GM19035 (cell line): ENCODE measurements at regions not wholly inside any gene's neighbourhood (a gene's known extent, or its start where the extent isn't known, plus 50 kb on each side); places are given as distances from the start of the nearest gene placed in this dataset.

Source experiments
- ATAC-seq: cut with Tn5 transposase; IDR thresholded peaks from one replicate; pipeline ENCODE4 v1.9.1; 2021; ENCODE audit not compliant: unreplicated experiment

DNA sequence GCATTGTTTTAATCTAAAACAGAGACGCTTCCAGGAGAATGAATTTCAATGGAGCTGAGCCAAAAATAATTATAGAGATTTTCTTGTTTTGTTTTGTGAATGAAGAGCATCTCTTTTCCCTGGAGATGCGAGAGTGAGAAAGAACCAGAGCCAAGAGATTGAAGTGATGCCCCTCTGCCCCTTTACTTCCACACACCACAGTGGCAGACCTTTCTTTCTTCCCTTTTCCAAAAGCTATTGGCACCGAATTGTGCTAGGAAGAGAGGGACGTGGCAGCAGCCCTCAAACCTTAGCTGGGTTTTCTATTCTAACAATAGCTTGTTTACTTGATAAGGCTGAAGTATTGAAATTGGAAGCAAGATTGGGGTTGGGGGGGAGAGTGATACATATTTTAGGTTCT lies 133.0 kb upstream of the TMEM161B start:
- ATAC-seq = no peak

DNA sequence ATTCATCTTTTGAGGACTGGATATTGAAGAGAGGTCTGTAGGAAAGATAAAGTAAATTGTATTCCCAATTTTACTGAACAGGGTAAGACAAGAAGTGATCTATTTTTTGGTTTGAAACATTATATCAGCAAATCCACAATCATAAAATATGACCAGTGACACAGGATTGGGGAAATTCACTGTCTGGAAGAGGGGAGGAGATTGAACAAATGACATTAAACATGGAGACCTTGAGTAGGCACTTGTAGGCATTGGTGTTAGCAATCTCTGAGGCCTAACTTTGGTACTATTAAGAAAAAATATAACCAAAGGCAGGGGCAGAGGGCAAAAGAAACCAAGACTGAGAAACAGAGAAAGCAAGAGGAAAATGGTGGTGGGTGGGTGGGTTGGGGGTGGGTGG lies 132.6 kb upstream of the TMEM161B start:
- no peak for ATAC-seq

DNA sequence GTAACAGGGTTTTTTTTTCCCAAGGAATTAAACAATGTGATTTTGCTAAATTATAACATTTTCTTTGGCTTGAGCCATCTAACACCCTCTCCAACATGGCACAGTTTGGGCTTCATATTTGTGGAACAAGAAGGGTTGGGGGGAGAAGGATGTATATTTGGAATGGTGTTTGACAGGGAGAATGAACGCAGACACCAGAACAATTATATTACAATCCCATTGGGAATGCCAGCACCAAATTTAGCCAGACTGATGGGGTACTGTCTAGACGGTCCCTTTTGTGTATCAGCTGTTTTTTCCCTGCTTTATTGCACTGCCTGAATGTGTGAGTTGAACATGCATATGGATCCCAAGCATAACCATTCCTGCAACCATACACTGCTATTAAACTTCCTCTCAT lies 130.9 kb upstream of the TMEM161B start:
- no peak for ATAC-seq

DNA sequence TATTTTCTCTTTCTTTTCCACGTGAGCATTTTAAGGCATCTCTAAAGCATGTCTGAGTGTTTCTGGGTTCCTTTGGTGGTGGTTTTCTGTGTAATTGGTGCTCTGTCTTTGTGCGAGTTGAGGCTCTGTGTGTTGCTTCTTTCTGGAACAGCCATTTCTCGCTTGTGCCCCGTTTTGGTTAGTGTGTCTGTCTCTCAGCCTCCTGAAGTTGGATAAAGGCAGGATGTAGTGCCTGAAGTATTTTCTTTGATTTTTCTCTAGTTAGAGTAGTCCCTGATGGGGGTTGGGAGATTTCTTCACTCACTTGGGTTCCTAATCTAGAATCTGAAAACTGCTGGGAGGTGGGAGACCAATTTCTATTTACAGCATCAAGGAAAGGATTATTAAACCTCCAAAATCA lies 129.7 kb upstream of the TMEM161B start:
- no peak for ATAC-seq

DNA sequence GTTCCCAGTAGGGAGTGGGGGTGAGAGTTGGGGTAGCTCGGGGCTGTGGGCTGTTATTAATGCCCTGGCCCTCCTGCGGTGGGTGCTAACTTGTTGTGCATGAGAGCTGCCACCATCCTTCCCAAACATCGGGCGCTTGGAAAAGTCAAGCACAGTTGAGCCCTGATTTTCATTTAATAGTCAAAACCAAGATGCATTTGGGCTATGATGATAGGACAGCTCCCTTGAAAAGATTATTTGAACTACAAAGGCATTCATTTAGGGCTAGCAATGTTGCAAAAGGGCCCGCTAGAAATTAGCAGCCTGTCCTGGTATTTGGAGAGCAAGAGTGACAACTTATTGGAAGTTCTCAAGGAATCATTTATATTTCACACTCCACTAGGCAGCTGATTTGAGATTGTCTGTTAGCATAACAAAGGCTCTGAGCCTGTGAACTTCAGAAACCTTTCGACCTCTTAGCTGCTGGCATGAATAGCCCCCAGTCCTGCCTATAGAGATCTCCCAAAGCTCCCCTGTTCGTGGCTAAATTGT lies 128.2 kb upstream of the TMEM161B start:
- no peak for ATAC-seq

DNA sequence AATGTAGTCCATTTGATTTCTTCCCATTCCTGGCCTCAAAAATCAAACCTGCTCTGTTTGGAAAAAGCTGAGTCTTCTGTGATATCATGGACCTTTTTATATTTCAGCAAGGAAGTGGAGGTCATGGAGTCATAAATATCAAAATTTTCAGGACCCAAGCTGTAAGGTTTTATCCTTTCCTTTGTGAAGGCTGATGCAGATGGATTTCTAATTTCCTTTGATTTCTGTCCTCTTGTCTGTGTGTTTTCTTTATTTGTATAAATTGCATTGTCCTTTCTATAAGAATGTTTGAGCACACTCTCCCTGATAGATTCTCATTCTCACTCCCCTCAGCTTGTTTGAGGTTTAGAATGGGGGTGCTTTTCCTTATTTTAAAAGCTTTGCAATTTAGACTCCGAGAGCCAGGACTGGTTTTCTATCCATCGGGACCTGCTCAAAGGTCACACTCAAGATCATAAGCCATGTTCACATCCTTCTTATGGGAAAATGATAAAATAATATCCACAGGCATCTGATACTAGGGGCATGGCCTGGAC lies 127.4 kb upstream of the TMEM161B start:
- ATAC-seq = no peak

DNA sequence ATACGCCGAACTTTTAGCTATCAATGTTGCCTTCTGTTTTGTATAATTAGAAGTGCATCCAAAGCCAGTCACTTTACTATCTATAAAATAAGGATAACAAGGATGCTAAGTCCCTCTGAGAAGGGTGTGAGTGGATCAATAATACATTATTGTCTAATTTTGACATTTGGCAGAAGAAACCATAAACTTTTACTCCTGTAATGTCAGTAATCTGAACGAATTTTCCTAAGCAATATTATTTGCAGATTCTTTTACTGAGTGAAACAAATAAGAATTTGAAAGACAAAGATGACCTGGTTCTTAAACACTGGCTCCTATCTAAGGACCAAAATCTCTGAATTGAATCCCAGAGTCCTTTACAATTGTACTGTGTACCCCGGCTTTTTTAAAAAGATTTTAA lies 126.6 kb upstream of the TMEM161B start:
- ATAC-seq = no peak

DNA sequence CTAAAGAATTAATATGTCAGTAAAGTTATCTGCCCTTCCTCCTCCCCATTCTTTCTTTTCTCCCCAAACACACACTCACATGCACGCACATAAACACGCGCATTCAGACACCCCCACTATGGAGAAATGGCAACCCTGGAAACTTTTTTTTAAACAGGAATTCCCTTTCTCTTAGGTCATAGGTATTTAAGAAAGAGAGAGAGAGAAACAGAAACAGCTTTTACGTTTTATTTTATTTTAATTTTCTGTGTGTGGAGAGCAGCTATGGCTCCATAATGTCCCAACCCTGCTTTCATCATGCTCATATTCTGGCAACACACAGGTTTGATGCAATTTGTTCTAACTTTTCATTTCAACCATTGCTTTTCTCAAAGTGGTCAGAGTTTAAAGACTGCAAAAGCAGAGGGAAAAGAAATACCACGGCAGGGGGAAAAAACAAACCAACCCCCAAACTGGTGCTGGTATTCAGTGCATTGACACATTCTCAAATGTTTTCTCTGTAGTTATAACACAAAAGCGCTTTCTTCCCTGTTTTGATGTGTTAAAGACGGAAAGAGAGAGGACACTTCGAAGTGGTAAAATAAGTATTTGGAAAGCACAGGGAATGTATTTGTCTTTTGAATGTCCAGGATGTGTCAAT lies 126.0 kb upstream of the TMEM161B start:
- no peak for ATAC-seq

DNA sequence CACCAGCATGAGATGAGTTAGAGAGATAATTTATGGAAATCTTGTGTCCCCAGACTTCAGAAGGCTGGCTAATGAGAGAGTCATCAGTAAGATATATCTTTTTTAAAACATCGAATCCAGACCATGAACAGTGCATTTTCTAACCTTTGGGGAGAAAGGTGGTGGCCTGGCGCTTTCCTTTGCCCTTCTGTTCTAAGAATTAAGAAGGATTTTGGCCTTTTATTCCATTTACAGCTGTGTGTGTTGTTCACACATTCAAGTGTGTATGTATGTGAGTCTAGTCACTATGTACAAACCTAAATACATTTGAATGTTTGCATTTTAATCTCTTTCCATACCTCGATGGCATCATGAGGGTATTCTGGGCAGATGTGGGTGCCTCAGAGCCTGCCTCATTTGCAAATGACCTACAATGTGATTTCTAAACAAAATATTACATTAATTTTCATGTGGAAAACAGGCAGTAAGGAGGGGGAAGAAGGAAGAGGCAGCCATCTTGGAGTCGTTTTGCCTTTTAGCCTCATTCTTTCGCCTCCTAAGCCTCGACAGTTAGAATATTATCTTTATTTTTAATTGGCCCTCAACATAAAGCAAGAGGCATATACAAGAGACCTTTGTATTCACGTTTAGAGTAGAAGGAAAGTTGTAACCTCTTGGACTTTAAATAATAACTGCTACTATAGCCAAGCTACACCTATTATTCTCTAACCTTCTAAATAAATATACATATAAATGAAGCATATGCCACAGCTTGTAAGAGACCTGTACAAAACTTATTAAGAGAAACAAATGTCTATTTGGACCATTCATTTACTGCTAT lies 125.3 kb upstream of the TMEM161B start:
- ATAC-seq = no peak

DNA sequence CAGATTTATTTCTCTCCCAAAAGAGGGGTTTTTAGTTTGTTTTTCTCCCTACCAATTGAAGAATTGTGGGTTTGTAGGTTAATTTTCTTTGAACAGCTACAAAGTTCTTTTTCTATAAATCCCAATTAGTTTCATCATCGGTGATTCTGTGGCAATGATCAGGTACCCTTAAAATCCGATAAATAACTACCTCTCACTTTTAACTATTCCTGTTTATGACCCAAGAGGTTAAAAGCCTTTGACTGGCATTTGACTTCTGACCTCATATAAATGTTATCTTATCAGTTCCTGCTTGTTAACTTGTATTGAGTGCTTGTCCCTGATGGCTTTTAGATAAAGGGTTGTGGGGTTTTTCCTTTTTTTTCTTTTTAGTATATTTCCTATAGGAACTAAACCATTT lies 124.4 kb upstream of the TMEM161B start:
- no peak for ATAC-seq

DNA sequence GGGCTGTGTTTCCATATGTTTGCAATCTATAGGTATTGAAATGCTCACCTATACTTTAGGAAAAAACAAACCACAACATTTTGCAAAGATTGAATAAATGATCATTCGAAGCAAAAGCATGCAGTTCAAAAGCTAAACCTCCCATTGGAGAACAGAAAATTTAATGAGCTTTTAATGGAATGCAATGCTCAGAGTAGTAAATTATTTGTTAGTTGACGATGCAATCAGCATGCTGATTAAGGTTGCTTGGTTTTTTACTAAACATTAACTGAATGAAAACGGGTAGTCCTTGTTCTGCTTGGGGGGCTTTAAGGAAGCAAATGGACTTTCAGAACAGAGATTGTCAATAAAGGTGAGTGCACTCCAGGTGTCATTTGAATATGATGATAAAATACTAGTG lies 123.3 kb upstream of the TMEM161B start:
- no peak for ATAC-seq

DNA sequence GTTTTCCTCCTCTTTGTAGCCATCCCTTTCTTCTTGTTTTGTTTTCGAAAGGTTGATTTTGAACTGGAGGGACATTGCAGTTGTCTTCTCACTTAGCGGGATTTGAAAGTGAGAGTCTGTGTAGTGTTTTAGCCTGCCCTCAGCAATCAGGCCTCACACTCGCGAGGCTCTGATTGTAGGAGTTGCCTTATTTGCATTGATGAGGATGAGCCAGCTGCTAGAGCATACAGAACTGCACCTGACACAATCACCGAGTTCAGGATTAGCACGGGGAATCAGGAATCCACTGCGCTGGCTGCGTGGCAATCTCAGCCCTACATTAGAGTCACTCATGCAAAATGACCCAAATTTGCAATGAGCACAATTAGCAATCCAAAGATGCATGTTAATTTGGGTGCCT lies 122.5 kb upstream of the TMEM161B start:
- no peak for ATAC-seq

DNA sequence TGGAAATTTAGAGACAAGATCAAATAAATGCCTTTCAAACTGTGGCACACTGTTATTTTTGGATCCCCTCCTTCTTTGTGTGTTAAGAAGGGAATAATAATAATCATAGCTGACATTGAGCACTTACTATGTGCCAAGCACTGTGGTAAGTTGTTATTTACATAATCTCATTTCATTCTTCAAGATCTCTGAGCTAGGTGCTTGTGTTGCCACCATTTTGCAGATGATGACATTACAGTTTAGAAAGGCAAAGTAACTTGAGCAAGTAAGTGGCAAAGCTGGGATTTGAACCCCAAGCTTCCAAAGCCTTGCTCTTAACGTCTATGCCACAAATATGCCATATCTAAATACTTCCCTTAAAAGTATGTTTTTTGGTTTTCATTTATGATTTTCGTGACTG lies 121.8 kb upstream of the TMEM161B start:
- ATAC-seq = no peak

DNA sequence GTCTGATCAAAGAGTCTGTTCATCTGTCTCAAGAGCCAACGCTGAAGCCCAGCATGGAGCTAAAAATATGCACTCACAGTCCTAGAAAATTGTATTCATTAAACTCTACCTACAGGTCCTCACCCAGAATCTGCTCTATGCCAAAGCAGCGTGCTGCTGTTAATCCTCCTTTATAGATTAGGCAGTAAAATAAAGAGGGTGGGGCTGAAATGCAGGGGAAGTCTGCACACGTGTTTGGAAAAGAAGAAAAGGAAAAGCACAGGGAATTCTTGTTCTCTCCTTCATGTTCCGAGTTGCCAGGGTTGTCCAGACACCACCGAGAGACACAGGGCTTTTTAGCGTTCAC lies 121.4 kb upstream of the TMEM161B start:
- ATAC-seq = no peak

DNA sequence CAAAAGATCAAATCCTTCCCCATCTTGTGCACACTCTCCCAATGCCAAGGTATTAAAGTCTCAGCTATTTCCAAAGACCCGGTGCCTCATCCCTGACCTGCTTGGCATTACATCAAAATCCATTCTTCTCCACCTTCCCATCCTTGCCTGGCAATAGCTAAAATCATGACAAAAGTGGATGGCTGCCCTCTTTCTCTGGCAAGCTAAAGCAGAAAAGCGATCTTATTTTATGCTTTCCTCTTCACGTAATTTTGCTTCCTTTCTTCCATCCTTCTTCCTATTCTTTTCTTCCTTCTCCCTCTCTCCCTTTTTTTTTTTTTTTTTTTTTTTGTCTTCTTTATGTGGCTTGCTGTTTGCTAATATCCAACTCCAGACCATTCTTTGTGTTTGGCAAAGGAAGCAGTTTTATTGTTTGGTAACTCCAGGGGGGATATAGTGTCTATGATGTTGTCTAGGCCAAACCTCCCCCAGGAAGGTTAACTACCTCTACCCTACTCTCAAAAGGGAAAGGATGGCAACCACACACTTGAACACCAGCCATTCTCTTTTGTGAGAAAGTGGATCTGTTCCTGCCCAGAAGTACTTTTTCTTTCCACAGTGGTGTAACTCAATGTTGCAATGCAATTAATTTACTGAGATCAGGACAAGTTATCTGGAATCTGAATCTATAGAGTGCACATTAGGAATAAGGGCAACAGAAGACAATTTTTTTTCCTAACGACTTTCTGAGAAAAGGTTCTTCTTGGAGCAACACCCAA lies 120.9 kb upstream of the TMEM161B start:
- ATAC-seq = no peak

DNA sequence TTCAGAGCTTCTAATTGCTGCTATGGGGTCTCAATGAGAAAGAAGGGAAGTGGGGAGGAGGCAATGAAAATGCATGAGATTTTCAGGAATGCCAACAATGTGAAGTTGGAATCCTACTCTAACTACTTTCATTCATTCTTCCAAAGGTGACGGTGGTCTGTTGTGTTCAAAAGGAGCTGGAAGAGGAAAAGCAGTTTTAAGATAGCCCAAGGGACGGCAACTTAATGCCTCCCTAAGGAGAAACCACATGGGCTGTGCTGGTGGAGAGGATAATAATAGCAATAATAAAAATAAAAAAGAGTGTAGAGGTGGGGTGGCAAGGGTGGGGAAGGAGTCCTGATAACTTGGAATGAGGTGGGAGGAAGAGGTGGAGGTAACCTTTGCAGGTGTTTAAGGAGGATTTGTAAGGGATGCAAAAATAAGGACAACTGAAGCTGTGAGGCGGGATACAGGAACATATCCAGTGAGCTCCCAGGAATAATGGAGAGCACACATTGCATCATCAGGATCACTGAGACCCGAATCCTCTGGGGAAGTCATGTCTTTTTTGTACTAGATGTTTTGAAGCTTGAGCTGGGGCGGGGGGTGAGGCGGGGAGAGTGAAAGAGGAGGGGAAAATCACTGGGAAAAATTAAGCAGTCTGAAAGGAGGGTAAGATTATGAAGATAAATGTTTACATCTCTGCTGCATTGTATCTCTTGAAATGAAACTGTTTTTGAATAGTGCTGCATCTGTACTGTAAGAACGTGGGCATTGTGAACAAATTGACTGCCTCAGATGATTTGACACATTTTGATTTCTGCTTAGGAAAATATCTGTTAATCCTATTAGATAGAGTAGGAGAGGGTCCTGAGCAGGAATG lies 120.1 kb upstream of the TMEM161B start:
- no peak for ATAC-seq

DNA sequence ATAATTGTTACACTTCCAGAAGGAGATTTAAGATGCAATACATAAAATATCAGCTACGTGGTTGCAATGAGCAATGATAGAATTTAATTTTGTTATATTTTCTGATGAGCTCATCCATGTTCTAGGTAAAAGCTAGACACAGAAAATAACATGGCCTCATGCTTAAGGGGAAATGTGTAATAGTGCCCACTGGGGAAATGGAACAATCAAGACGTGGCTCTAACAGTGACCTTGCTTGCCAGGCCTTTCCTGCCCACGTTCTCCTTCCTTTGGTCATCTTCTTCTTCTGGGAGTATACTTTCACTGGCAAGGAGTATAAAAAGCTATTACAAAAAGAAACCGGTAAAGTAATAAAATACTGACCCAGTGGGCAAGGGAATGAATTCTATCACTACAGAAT lies 116.2 kb upstream of the TMEM161B start:
- no peak for ATAC-seq

DNA sequence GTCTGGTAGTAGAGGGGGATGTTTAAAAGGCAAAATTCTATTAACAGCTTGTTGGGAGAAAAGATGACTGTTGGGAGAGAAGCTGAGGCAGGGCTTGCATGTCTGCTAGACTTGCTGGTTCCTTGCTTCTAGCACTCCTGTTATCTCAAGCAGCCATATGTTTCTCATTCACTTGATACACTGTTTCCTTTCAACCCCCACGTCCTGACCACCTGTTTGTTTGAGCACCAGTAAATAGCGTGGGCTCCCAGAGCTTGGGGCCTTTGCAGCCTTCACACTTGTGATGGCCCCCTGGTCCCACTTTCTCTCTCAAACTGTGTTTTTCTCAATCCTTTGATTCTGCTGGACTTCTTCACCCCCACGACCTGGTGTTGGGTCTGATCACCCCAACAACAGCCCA lies 111.7 kb upstream of the TMEM161B start:
- no peak for ATAC-seq

DNA sequence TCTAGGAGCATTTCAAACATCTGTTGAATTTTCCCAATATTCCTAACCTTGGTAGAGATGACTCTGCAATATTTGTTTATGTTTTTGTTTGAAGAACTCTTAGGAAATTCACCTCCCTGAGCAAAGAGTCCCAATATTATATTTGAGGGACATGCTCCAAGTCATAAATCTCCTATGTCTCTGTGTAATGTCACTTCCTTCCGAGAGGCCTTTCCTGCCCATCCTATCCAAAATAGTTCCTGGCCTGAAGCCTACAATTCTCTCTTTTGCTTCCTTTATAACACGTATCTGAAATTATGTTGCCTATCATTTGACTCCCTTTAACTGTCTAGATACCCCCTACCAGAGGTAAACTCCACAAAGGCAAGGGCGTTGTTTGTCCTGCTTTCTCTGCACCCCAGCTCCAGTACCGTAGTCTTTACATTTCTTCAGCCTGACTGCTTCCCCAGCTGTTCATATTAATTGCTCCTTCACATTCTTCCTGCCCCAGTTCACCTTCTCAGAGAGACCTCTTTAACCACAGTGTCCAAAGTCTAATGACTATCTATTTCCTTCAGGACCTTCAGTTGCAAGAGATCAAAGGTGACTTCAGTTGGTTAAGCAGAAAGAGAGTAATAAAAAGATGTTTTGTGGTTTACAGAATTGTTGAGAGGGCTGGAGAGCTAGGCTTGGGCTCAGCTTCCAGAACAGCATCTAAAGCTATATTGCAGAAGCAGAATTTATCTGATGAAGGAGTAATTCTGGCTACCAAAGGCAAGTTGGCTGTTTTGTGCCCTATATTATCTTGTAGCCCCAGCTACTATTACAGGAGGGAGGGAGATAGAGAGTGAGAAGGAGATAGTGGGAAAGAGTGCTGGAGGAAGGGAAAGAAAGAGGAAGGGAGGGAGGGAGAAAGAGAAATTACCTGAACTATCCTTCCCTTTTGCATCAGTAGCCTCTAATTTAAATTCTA lies 109.3 kb upstream of the TMEM161B start:
- ATAC-seq = no peak

DNA sequence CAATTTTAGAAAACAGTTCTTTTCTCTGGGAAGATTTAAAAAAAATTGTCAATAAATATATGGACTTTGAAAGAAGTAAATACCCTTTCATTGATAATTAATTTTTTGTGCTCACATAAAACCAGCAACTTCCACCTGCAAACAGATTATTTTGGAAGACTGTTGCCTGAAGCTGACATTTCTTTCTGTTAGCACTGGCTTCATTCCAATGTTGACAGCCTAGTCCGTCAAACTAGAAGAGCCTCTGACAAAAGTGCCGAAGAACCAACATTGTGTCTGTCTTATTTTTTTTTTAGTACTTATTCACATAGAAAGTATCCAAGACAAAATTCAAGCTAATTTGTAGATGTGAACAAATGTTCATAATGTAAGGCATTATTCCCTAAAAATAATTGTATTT lies 108.6 kb upstream of the TMEM161B start:
- ATAC-seq = no peak
